C4-2B (cell line): ENCODE measurements at regions not wholly inside any gene's neighbourhood (a gene's known extent, or its start where the extent isn't known, plus 50 kb on each side); places are given as distances from the start of the nearest gene placed in this dataset.

Source experiments
- ZFX ChIP-seq: fragments of 450-650 bp; IDR thresholded peaks from 2 replicates; pipeline ENCODE4 v1.6.1; 2017
- TF ChIP-seq, protein P1 (sequence below): fragments of 450-650 bp; conservative IDR thresholded peaks from 2 replicates; pipeline ENCODE4 v1.5.1; 2017; ENCODE audit warnings: mild to moderate bottlenecking

DNA sequence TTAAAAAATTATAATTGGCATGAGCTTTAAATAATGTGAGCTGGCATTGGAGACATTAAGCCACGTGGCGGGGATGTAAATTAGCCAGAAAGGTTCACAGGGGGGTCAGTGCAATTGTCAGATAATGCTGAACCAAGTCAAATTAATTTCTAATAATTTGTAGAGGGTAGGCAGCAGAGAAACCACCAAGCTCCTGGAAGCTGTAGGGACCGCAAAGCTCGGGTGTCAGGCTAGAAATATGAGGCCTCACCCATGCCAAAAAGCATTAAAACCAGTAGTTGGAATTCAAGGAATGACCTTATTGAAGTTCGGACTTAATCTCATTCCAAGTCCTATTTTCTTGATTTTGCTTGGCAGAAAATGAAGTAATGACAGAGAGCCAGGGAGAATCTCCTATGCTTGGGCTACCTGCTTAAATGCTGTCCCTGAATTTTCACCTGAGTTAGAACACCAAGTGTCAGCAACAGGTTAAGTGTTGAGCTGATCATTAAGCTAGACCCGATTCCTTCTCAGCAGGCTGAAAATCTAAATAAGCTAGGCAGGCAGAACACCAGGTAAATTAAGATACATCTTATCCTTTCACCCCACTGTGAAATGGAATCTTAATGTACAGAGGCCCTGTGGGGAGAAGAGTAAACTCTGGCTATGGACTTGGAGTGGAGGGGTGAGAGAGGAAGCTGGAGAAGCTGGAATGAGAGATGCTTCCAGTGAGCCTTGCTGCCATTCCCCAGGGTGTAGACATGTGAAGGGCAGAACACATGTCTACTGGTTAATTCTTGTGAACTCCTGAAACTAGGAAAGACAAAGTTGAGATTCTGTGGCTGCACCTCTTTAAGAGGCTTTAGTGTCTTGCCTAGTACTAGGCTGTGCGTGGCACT is 520.0 kb downstream of the SLC4A3 start:
- TF ChIP-seq, protein P1, sequence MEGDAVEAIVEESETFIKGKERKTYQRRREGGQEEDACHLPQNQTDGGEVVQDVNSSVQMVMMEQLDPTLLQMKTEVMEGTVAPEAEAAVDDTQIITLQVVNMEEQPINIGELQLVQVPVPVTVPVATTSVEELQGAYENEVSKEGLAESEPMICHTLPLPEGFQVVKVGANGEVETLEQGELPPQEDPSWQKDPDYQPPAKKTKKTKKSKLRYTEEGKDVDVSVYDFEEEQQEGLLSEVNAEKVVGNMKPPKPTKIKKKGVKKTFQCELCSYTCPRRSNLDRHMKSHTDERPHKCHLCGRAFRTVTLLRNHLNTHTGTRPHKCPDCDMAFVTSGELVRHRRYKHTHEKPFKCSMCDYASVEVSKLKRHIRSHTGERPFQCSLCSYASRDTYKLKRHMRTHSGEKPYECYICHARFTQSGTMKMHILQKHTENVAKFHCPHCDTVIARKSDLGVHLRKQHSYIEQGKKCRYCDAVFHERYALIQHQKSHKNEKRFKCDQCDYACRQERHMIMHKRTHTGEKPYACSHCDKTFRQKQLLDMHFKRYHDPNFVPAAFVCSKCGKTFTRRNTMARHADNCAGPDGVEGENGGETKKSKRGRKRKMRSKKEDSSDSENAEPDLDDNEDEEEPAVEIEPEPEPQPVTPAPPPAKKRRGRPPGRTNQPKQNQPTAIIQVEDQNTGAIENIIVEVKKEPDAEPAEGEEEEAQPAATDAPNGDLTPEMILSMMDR = no peak
- TF ChIP-seq ZFX = no peak
